ENCODE measurements at regions not wholly inside any gene's neighbourhood (a gene's known extent, or its start where the extent isn't known, plus 50 kb on each side); places are given as distances from the start of the nearest gene placed in this dataset.
A peak's percentile ranks its signal among the peaks of the same experiment; 100 is the strongest.

DNA sequence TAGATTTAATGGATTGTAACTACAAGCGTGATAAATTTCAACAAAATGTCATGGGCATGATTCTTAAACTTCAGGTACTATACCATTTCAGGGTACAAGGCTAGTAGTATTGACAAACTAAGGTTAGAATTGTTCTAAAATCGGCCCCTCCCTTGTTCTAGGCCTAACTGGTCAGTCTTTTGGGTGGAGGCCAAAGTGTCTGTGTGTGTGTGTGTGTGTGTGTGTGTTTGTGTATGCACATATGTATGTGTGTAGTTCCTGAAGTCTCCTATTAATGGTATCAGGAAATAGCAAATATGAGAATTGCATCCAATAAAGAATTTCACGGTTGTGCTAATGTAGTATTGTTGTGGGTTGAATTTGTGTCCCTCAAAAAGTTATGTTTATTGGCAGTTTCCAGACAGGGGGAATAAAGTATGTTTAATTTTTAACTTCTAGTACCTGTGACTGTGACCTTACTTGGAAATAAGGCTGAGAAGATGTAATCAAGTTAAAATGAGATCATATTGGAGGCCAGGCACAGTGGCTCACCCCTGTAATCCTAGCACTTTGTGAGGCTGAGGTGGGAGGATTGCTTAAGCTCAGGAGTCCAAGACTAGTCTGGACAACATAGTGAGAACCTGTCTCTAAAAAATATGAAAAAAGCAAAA is 119.2 kb downstream of the KLF5 start:
- TF ChIP-seq, protein P1, sequence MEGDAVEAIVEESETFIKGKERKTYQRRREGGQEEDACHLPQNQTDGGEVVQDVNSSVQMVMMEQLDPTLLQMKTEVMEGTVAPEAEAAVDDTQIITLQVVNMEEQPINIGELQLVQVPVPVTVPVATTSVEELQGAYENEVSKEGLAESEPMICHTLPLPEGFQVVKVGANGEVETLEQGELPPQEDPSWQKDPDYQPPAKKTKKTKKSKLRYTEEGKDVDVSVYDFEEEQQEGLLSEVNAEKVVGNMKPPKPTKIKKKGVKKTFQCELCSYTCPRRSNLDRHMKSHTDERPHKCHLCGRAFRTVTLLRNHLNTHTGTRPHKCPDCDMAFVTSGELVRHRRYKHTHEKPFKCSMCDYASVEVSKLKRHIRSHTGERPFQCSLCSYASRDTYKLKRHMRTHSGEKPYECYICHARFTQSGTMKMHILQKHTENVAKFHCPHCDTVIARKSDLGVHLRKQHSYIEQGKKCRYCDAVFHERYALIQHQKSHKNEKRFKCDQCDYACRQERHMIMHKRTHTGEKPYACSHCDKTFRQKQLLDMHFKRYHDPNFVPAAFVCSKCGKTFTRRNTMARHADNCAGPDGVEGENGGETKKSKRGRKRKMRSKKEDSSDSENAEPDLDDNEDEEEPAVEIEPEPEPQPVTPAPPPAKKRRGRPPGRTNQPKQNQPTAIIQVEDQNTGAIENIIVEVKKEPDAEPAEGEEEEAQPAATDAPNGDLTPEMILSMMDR (IDR thresholded peaks at IDR 0.05; ENCODE audit: unreplicated experiment in 3 of 3), result no peak
- Mint-ChIP-seq H3K4me3 (no peak overlapping the region), H3K9me3 (peaks cover 1% of the 10 kb centered on the region), H3K27me3 (ENCODE audit: low read depth) (no peaks in the 10 kb centered on the region), H3K4me1 (peaks cover 5% of the 10 kb centered on the region), H3K27ac (peak overlapping the region in 2 of 3 experiments; percentile 29 to 58), H3K36me3 (ENCODE audit: low read depth) (no peaks in the 10 kb centered on the region)

DNA sequence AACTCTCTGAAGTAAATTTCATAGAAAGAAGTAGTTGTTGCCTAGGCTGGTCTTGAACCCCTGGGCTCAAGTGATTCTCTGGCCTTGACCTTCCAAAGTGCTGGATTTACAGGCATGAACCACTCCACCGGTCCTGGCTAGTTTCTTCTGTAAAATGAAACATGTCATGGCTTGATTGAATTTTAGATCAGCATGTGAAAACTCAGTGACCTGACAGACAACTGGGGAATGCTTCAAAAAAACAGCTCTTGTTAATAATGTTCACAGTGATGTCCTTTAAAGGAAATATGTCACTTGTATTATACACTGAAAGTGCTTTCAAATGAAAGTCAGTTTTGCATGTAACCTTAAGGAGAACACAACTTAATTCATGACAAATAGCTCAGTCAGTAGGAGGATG is 118.2 kb downstream of the KLF5 start:
- Mint-ChIP-seq H3K9me3 (no peaks in the 10 kb centered on the region), H3K27me3 (ENCODE audit: low read depth) (no peaks in the 10 kb centered on the region), H3K4me1 (peaks cover 12% of the 10 kb centered on the region), H3K4me3 (no peak overlapping the region), H3K27ac (peak overlapping the region in 1 of 3 experiments; percentile 63), H3K36me3 (ENCODE audit: low read depth) (no peaks in the 10 kb centered on the region)
- TF ChIP-seq, protein P1 (IDR thresholded peaks at IDR 0.05; ENCODE audit: unreplicated experiment in 3 of 3), result no peak

DNA sequence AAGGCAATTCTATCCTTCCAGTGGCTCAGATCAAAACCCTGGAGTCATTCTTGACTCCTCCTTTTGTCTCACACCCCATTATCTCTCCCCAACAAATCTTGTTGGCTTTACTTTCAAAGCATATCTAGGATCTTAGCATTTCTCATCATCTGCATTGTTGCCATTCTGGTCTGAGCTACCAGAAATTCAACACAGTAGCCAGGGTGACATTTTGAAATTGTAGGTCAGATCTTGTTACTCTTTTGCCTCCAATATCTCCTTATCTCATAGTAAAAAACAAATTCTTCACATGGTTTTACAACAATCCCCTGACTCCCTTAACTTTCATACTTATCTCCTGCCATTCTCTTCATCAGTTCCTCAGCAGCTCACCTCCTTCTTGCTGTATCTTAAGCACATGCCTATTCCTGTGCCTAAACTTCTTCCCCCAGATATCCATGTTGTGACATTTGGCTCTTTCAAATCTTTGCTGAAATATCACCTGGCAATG is 115.8 kb downstream of the KLF5 start:
- TF ChIP-seq, protein P1 (IDR thresholded peaks at IDR 0.05; ENCODE audit: unreplicated experiment in 3 of 3), result no peak
- Mint-ChIP-seq H3K36me3 (ENCODE audit: low read depth) (no peaks in the 10 kb centered on the region), H3K4me1 (peaks cover 24% of the 10 kb centered on the region), H3K27ac (peak overlapping the region in 1 of 3 experiments; percentile 12), H3K9me3 (no peaks in the 10 kb centered on the region), H3K27me3 (ENCODE audit: low read depth) (no peaks in the 10 kb centered on the region), H3K4me3 (no peak overlapping the region)

DNA sequence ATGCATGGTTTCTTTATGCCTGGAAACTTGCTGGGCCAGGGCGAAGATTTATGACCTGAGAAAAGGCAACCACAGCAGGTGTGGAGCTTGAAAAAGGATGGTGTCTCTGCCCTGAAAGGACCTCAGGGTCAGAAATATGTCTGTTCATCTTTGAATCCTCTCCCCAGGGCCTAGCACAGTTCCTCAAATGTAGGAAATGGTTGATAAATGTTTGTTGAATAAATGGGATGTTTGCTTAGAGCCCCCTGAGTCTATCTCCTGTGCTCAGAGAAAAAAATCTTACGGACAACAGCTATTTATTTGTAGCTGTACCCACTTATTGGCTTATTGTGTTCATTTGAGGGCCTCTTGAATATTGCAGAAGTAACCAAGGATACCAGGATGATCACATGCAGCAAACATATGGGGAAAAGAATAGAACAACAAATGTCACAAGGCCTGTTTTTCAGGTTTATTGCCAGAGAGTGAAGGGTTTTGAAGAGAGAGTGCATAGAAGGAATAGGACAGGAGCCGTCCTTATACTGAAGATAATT is 114.5 kb downstream of the KLF5 start:
- TF ChIP-seq, protein P1 (IDR thresholded peaks at IDR 0.05; ENCODE audit: unreplicated experiment in 3 of 3), result no peak
- no peaks in the 10 kb centered on the region for H3K9me3 Mint-ChIP-seq
- H3K27ac Mint-ChIP-seq, result peak overlapping the region in 1 of 3 experiments; percentile 3
- H3K36me3 Mint-ChIP-seq (ENCODE audit: low read depth), result no peaks in the 10 kb centered on the region
- H3K27me3 Mint-ChIP-seq (ENCODE audit: low read depth), result no peaks in the 10 kb centered on the region
- no peak overlapping the region for H3K4me3 Mint-ChIP-seq
- peaks cover 33% of the 10 kb centered on the region for H3K4me1 Mint-ChIP-seq

DNA sequence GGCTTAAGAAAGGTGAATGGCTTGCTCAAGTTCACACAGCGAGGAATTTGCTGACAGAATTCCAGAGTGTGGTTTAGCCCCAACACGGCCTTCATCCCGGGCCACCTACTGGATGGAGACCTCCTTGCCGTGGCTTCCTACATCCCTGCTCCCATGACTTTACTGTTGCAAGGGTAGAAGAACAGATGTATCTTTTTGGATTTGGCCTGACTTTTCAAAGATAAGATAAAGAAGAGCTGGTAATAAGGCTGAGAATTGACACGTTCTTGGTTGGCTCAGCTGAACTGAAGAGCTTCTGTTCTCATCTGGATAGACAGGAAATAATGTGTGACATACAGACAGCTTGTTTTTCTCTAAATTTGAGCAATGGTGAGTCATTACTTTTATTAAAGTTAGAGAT is 113.1 kb downstream of the KLF5 start:
- Mint-ChIP-seq H3K9me3 (no peaks in the 10 kb centered on the region), H3K27me3 (ENCODE audit: low read depth) (no peaks in the 10 kb centered on the region), H3K27ac (peak overlapping the region; percentile 71 to 94 (median 79)), H3K4me1 (peaks cover 33% of the 10 kb centered on the region), H3K4me3 (no peak overlapping the region), H3K36me3 (ENCODE audit: low read depth) (no peaks in the 10 kb centered on the region)
- TF ChIP-seq, protein P1 (IDR thresholded peaks at IDR 0.05; ENCODE audit: unreplicated experiment in 3 of 3), result no peak

DNA sequence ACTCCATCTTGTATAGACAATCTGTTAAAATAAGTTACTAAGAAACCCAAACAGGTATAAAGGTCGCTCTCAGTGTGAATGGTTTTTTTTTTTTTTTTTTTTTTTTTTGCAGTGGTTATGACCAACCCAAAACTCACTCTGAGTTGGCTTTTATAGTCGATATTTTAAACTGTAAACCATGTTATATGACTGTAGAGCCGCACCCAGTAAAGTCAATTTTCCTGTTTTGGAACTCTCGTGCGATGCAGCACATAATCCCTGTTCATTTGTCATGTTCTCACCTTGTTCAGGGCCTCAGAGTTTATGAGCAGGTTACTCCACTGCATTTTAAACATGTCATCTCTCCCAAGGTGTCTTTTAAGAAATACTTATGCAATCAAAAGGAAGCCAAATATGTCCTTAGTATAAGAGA is 112.5 kb downstream of the KLF5 start:
- no peaks in the 10 kb centered on the region for H3K27me3 Mint-ChIP-seq (ENCODE audit: low read depth)
- TF ChIP-seq, protein P1 (IDR thresholded peaks at IDR 0.05; ENCODE audit: unreplicated experiment in 3 of 3), result no peak
- H3K4me1 Mint-ChIP-seq, result peaks cover 33% of the 10 kb centered on the region
- no peaks in the 10 kb centered on the region for H3K9me3 Mint-ChIP-seq
- no peak overlapping the region for H3K4me3 Mint-ChIP-seq
- H3K36me3 Mint-ChIP-seq (ENCODE audit: low read depth), result no peaks in the 10 kb centered on the region
- peak overlapping the region; percentile 71 to 94 (median 79) for H3K27ac Mint-ChIP-seq

Measured in nephron (organoid).